ENCODE measurements at regions not wholly inside any gene's neighbourhood (a gene's known extent, or its start where the extent isn't known, plus 50 kb on each side); places are given as distances from the start of the nearest gene placed in this dataset.

GRCh38 chr15:45918839-45919238, 284.0 kb downstream of the SQOR start:
- TF ChIP-seq CTCF (IDR thresholded peaks at IDR 0.05; ENCODE audit: low read depth, low read length): no peak
- TF ChIP-seq POLR2A (IDR thresholded peaks at IDR 0.05; ENCODE audit: extremely low read depth, insufficient read length): no peak
- no peak for TF ChIP-seq MAX (IDR thresholded peaks at IDR 0.05; ENCODE audit: low read depth, low read length)
